ENCODE measurements at regions not wholly inside any gene's neighbourhood (a gene's known extent, or its start where the extent isn't known, plus 50 kb on each side); places are given as distances from the start of the nearest gene placed in this dataset.

DNA sequence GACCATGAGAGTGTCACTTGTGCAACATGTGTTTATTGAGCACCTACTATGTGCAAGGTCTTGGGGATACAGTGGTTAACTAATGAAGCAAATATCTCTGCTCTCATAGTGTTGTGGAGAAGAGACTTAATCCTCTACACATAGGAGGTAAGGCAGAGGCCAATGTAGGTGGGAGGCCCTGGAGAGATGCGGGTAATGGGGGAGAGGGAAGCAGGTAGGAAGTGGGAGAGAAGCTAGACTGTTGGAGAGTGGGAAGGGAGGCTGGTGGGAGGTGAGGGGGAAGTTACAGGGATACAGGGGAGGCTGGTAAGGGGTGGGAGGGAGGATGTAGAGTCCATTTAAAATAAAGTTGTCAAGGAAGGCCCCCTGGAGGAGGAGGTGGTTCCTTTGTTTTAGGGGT is 240.0 kb downstream of the MIAT start:
- no peaks in the 10 kb centered on the region for H3K9me3 ChIP-seq (ENCODE audit: low read length)
- H3F3A ChIP-seq (ENCODE audit: insufficient read depth, low read length) = no peaks in the 10 kb centered on the region
- no peaks in the 10 kb centered on the region for H3K79me2 ChIP-seq (ENCODE audit: insufficient read depth, low read length)
- H3K9ac ChIP-seq (ENCODE audit: low read length) = no peak overlapping the region
- peaks cover 10% of the 10 kb centered on the region; the same call in 1 of the 2 replicates for H3K27me3 ChIP-seq (ENCODE audit: insufficient read depth, low read length)
- no peaks in the 10 kb centered on the region for H3K4me1 ChIP-seq (ENCODE audit: insufficient read depth, low read length, severe bottlenecking)
- no peaks in the 10 kb centered on the region for H4K20me1 ChIP-seq (ENCODE audit: insufficient read depth, low read length)
- no peak overlapping the region for H2AFZ ChIP-seq (ENCODE audit: low read length)
- H3K27ac ChIP-seq (ENCODE audit: low read depth, low read length, poor library complexity, severe bottlenecking) = no peak overlapping the region
- H3K9me2 ChIP-seq (ENCODE audit: low read depth, low read length) = no peaks in the 10 kb centered on the region
- H3K4me3 ChIP-seq (ENCODE audit: low read depth, low read length, poor library complexity, severe bottlenecking) = no peak overlapping the region
- no peak for TF ChIP-seq EZH2 (IDR thresholded peaks at IDR 0.05; ENCODE audit: borderline replicate concordance, low read length)
- TF ChIP-seq, protein P1, sequence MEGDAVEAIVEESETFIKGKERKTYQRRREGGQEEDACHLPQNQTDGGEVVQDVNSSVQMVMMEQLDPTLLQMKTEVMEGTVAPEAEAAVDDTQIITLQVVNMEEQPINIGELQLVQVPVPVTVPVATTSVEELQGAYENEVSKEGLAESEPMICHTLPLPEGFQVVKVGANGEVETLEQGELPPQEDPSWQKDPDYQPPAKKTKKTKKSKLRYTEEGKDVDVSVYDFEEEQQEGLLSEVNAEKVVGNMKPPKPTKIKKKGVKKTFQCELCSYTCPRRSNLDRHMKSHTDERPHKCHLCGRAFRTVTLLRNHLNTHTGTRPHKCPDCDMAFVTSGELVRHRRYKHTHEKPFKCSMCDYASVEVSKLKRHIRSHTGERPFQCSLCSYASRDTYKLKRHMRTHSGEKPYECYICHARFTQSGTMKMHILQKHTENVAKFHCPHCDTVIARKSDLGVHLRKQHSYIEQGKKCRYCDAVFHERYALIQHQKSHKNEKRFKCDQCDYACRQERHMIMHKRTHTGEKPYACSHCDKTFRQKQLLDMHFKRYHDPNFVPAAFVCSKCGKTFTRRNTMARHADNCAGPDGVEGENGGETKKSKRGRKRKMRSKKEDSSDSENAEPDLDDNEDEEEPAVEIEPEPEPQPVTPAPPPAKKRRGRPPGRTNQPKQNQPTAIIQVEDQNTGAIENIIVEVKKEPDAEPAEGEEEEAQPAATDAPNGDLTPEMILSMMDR (IDR thresholded peaks at IDR 0.05; ENCODE audit: low read length) = no peak
- H3K4me2 ChIP-seq (ENCODE audit: low read length) = no peak overlapping the region
- H3K36me3 ChIP-seq (ENCODE audit: insufficient read depth, low read length) = no peaks in the 10 kb centered on the region

DNA sequence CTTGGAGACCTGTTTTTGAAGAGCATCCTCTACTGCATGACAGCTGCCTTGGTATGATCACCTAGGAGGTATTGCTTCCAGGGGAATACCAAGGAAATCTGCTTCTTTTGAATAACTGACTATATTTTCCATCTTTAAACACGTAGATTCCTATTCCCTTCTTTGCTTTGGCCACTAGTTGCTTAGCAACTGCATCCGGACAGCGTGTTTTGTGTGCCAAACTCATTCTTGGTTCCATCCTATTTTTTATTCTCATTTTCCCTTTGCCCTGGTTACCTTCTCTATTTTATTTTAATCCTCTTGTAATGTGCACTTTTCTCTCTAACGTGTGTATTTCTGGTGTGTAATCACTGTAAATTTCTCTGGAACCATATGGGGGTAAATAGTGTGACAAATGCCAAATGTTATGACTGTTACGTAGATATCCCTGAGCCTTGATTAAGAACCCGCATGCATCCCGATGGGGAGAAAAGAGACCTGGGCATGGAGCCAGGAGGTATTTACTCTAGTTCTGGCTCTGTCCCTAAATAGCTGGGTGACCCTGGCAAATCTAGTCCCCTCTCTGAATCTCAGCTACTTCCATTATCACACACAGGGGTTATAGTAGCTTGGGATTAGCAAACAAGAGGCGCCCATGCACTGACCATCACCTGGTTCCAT is 241.7 kb downstream of the MIAT start:
- H3K36me3 ChIP-seq (ENCODE audit: insufficient read depth, low read length) = no peaks in the 10 kb centered on the region
- H3F3A ChIP-seq (ENCODE audit: insufficient read depth, low read length) = no peaks in the 10 kb centered on the region
- H3K4me2 ChIP-seq (ENCODE audit: low read length) = no peak overlapping the region
- H3K27ac ChIP-seq (ENCODE audit: low read depth, low read length, poor library complexity, severe bottlenecking) = no peak overlapping the region
- H3K9ac ChIP-seq (ENCODE audit: low read length) = no peak overlapping the region
- H3K9me3 ChIP-seq (ENCODE audit: low read length) = no peaks in the 10 kb centered on the region
- no peak overlapping the region for H3K4me3 ChIP-seq (ENCODE audit: low read depth, low read length, poor library complexity, severe bottlenecking)
- H3K9me2 ChIP-seq (ENCODE audit: low read depth, low read length) = no peaks in the 10 kb centered on the region
- peaks cover 4% of the 10 kb centered on the region for H3K4me1 ChIP-seq (ENCODE audit: insufficient read depth, low read length, severe bottlenecking)
- no peaks in the 10 kb centered on the region; the same call in 1 of the 2 replicates for H3K27me3 ChIP-seq (ENCODE audit: insufficient read depth, low read length)
- TF ChIP-seq, protein P1 (IDR thresholded peaks at IDR 0.05; ENCODE audit: low read length) = no peak
- no peak for TF ChIP-seq EZH2 (IDR thresholded peaks at IDR 0.05; ENCODE audit: borderline replicate concordance, low read length)
- H4K20me1 ChIP-seq (ENCODE audit: insufficient read depth, low read length) = no peaks in the 10 kb centered on the region
- H2AFZ ChIP-seq (ENCODE audit: low read length) = no peak overlapping the region
- no peaks in the 10 kb centered on the region for H3K79me2 ChIP-seq (ENCODE audit: insufficient read depth, low read length)

DNA sequence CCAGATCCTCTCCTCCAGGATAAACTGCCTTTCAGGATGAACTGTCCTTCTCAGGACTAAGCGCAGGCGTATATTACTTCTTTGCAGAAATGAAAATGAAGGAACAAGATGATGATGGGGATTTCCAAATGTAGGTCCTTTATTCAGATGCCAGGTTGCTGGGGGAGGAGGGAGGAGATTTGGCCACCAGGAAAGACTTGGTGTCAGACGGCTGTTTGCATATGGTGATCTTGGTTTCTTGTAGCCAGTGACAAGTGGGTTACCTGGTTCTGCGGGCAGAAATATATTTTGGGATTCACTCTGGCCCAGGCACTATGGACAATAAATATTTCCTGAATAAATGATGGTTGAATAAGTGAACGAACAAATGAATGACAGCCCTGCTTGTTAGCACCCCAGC is 243.4 kb downstream of the MIAT start:
- Histone ChIP-seq H3K27ac (ENCODE audit: low read depth, low read length, poor library complexity, severe bottlenecking) (no peak overlapping the region), H3K4me2 (ENCODE audit: low read length) (no peak overlapping the region), H3K36me3 (ENCODE audit: insufficient read depth, low read length) (no peaks in the 10 kb centered on the region), H4K20me1 (ENCODE audit: insufficient read depth, low read length) (no peaks in the 10 kb centered on the region), H3K9ac (ENCODE audit: low read length) (no peak overlapping the region), H3K79me2 (ENCODE audit: insufficient read depth, low read length) (no peaks in the 10 kb centered on the region), H3F3A (ENCODE audit: insufficient read depth, low read length) (no peaks in the 10 kb centered on the region), H3K9me2 (ENCODE audit: low read depth, low read length) (no peaks in the 10 kb centered on the region), H2AFZ (ENCODE audit: low read length) (no peak overlapping the region), H3K4me3 (ENCODE audit: low read depth, low read length, poor library complexity, severe bottlenecking) (no peak overlapping the region), H3K9me3 (ENCODE audit: low read length) (no peaks in the 10 kb centered on the region), H3K27me3 (ENCODE audit: insufficient read depth, low read length) (no peaks in the 10 kb centered on the region; the same call in 1 of the 2 replicates), H3K4me1 (ENCODE audit: insufficient read depth, low read length, severe bottlenecking) (peaks cover 4% of the 10 kb centered on the region)
- TF ChIP-seq, protein P1 (IDR thresholded peaks at IDR 0.05; ENCODE audit: low read length) = no peak
- TF ChIP-seq EZH2 (IDR thresholded peaks at IDR 0.05; ENCODE audit: borderline replicate concordance, low read length) = no peak

Measured in OCI-LY1 (cell line).